DOHH2 (cell line): ENCODE measurements at regions not wholly inside any gene's neighbourhood (a gene's known extent, or its start where the extent isn't known, plus 50 kb on each side); places are given as distances from the start of the nearest gene placed in this dataset.

ENCODE experiments used
- EZH2phosphoT487 ChIP-seq: fragments of 200-600 bp; sonication (generic); IDR thresholded peaks from 2 replicates; pipeline ENCODE4 v1.6.1; 2017; ENCODE audit warnings: borderline replicate concordance, mild to moderate bottlenecking, antibody characterized with exemption, low read length, moderate library complexity, mixed read lengths
- TF ChIP-seq, protein P1 (sequence below): fragments of 200-600 bp; sonication (generic); IDR thresholded peaks from one replicate; pipeline ENCODE4 v1.5.1; 2014; ENCODE audit warnings: antibody characterized with exemption, mild to moderate bottlenecking, low read depth, low read length; ENCODE audit not compliant: poor library complexity, severe bottlenecking

DNA sequence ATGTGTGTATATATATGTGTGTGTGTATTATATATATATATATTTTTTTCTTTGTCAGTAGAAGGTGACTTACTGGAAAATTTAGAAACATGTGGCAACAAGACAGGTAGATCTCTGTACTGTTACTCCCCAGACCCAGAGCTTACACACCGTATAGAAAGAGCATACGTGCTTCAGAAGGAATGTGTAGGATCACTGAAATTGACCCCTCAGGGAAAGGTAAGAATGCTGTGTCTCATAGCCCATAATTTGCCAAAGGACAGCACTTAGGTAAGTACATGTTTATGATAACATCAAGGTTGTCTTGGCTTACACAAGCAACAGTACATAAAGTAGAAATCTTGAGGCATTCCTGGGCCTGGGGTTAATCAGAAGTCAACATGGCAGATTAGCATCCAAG is 54.2 kb upstream of the PDE3B start:
- TF ChIP-seq, protein P1, sequence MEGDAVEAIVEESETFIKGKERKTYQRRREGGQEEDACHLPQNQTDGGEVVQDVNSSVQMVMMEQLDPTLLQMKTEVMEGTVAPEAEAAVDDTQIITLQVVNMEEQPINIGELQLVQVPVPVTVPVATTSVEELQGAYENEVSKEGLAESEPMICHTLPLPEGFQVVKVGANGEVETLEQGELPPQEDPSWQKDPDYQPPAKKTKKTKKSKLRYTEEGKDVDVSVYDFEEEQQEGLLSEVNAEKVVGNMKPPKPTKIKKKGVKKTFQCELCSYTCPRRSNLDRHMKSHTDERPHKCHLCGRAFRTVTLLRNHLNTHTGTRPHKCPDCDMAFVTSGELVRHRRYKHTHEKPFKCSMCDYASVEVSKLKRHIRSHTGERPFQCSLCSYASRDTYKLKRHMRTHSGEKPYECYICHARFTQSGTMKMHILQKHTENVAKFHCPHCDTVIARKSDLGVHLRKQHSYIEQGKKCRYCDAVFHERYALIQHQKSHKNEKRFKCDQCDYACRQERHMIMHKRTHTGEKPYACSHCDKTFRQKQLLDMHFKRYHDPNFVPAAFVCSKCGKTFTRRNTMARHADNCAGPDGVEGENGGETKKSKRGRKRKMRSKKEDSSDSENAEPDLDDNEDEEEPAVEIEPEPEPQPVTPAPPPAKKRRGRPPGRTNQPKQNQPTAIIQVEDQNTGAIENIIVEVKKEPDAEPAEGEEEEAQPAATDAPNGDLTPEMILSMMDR: no peak
- TF ChIP-seq EZH2phosphoT487: no peak
